Mucosa of stomach (tissue), 1 donor: ENCODE measurements at regions not wholly inside any gene's neighbourhood (a gene's known extent, or its start where the extent isn't known, plus 50 kb on each side); places are given as distances from the start of the nearest gene placed in this dataset.

ENCODE experiments used
- H3K27me3 ChIP-seq: one replicate; pipeline ENCODE4 v1.7.0; 2013; ENCODE audit warnings: mild to moderate bottlenecking, low read length; ENCODE audit not compliant: control insufficient read depth, insufficient read depth
- H3K36me3 ChIP-seq: one replicate; pipeline ENCODE4 v1.7.0; 2013; ENCODE audit warnings: low read length; ENCODE audit not compliant: control insufficient read depth, insufficient read depth
- H3K4me1 ChIP-seq: one replicate; pipeline ENCODE4 v1.7.0; 2013; ENCODE audit warnings: mild to moderate bottlenecking, low read length; ENCODE audit not compliant: control insufficient read depth, insufficient read depth
- H3K4me3 ChIP-seq: one replicate; pipeline ENCODE4 v1.7.0; 2013; ENCODE audit warnings: low read length
- H3K9ac ChIP-seq: one replicate; pipeline ENCODE4 v1.7.0; 2013; ENCODE audit warnings: mild to moderate bottlenecking, low read length, moderate library complexity
- H3K9me3 ChIP-seq: one replicate; pipeline ENCODE4 v1.7.0; 2013; ENCODE audit warnings: mild to moderate bottlenecking, low read length, moderate library complexity; ENCODE audit not compliant: control insufficient read depth
- donor health status: Pancreatic carcinoma.

DNA sequence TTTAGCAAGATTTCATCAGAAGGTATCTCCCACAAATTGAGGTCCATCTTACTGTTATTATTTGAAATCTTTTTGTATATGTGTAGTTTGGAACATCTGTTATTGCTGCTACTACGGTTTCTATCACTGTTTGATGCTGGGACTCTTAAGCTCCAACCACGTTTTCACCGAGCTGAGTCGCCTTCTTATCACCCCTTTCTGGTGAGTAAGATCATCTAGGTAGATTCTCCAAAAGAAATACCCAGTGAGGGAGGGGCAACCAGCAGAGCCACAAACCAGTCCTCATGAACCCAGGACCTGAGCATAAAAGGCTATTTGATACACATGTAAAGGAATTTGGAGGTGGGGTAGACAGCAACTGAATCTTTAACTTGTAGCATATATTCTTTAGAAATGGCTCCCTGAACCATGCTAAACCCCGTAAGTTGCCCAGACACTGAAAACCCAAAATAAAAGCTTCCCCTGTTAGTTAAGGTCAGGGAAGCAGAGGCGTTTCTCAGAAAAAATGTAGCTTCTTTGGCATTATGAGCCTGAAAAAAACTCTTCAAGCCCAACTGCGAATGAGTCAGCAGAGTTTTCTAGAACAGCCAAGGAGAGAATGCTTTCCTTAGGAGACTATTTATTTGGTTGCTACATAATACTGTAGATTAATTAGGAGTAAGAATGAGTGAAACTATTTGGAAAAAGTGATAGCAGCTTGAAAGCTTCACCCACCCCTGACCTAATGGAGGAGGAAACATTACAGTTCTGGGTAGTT lies 53.8 kb upstream of the ATXN3L start:
- Histone ChIP-seq H3K36me3 (no peaks in the 10 kb centered on the region), H3K9me3 (no peaks in the 10 kb centered on the region), H3K4me1 (no peaks in the 10 kb centered on the region), H3K9ac (no peak overlapping the region), H3K27me3 (no peaks in the 10 kb centered on the region), H3K4me3 (no peak overlapping the region)

DNA sequence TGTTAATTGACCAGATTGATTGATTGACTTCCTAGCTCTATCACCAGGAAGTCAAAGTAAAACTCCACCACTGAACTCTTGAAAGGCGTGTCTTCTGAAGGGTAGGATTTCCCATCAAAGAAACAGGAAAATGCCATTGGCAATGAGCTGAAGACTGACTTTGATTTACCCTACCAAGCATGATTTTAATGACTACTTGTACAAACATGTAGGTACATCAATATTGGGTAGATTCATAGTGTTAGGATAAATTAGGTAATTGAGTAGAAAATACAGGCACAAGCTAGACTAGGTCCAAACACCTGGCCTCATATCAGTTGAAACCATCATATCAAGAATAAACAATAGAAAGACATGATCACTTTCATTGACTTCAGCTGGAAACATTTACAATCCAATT lies 53.2 kb upstream of the ATXN3L start:
- no peaks in the 10 kb centered on the region for H3K36me3 ChIP-seq
- no peak overlapping the region for H3K9ac ChIP-seq
- H3K9me3 ChIP-seq, result no peaks in the 10 kb centered on the region
- H3K4me1 ChIP-seq, result no peaks in the 10 kb centered on the region
- H3K27me3 ChIP-seq, result no peaks in the 10 kb centered on the region
- no peak overlapping the region for H3K4me3 ChIP-seq

DNA sequence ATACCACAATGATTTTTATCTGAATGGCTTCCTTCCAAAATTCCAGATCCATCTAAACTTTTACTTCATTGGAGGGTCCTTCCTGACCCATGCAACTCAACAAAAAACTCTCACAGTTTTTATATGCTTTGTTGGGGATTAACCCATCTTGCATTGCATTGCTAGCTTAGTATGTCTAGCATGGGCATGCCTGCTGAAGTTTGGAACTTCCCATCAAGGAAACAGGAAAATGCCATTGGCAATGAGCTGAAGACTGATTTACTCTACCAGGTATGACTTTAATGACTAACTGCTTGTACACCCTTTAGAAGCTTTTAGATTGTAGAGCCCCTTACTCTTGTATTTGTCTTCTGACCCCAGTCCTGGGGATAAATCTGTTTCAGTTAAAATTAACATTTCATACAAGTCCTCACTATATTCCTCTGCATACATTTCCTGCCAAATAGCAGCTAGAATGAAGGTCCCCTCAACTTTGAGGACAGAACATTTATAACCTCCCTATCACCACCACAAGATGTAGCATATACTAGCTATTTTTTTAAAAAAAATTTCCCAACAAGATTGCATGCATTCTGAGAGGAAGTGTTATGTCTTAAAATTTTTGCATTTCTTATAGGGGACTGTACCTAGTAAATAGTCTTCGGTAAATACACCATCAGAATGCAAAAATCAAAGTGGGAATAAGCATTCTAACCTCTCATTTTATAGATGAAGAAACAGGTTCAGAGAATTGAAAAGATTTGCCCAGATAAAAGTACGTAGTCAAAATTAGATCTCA lies 52.5 kb upstream of the ATXN3L start:
- Histone ChIP-seq H3K27me3 (no peaks in the 10 kb centered on the region), H3K36me3 (no peaks in the 10 kb centered on the region), H3K4me3 (no peak overlapping the region), H3K4me1 (no peaks in the 10 kb centered on the region), H3K9ac (no peak overlapping the region), H3K9me3 (no peaks in the 10 kb centered on the region)

DNA sequence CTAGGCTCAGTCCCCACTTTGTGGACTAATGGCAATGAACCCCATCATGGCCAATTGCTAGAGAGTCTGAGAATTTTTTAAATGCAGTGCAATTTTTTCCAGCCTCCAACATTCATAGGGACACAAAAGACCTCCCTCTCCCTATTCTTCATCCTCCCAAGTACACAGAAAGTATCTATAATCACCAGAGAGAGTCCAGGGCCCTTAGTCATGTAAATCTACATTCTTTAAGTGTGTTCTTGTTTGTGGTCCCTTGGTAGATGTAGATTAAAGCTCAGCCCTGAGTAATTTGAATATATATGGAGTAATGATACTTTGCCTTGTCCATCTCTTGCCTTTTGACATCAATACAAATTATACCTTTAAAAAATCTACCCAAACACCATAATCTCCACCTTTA lies 51.3 kb upstream of the ATXN3L start:
- H3K36me3 ChIP-seq, result no peaks in the 10 kb centered on the region
- H3K9ac ChIP-seq, result no peak overlapping the region
- no peaks in the 10 kb centered on the region for H3K9me3 ChIP-seq
- H3K27me3 ChIP-seq, result no peaks in the 10 kb centered on the region
- no peaks in the 10 kb centered on the region for H3K4me1 ChIP-seq
- H3K4me3 ChIP-seq, result no peak overlapping the region

DNA sequence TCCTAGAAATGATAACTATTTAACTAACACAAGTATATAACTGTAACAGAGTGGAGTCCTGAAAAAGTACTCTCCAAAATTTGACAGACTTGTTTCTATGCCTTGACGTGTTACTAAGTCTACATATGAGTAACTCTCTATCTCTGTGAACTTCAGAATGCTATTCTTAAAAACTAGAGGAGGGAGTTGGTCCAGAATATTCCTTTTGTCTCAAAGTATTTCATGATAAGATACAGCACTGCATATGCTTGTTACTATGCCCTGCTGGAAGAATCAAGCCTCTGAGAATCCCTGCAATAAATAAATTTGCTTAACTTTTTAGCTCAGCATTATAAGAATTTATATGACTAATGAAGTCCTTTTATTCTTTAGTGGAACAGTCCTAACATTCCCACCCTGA lies 50.9 kb upstream of the ATXN3L start:
- no peaks in the 10 kb centered on the region for H3K27me3 ChIP-seq
- no peaks in the 10 kb centered on the region for H3K9me3 ChIP-seq
- no peak overlapping the region for H3K4me3 ChIP-seq
- no peaks in the 10 kb centered on the region for H3K4me1 ChIP-seq
- H3K36me3 ChIP-seq, result no peaks in the 10 kb centered on the region
- H3K9ac ChIP-seq, result no peak overlapping the region
